ENCODE measurements at regions not wholly inside any gene's neighbourhood (a gene's known extent, or its start where the extent isn't known, plus 50 kb on each side); places are given as distances from the start of the nearest gene placed in this dataset.

DNA sequence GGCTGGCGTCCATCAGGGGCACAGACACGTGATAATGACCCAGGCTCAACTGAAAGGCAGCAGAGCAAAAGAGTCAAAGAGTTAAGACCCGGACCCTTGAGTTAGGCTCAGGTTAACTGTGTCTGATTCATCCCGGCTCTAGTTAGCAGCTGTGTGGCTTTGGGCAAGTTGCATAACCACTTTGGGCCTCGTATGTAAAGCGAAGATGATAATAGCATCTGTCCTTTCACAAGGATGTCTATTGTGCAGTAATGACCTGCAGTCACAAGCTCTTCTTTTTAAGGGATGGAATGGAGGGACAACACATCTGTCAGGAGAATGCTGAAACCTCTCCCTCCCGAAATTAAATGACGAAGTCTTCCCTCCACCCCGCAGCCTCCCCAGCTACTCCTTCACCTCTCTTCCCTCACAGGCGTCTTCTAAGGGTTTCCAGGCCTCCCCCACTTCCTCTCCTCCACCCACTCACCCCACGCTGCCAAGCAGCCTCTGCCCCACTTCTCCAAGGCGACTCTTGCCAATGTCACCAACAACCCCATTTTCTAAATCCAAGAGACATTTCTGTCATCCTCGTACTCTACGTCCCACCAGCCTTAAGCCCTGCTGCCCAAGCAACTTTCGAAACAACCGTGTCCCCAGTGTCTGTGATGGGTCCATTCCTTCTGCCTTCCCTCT, 135.1 kb upstream of the ID2 start:
- TF ChIP-seq POLR2AphosphoS5 (IDR thresholded peaks at IDR 0.05; ENCODE audit: low read depth, low read length) (no peak), TAF1 (IDR thresholded peaks at IDR 0.05; ENCODE audit: borderline replicate concordance, insufficient read depth, low read length) (no peak)

DNA sequence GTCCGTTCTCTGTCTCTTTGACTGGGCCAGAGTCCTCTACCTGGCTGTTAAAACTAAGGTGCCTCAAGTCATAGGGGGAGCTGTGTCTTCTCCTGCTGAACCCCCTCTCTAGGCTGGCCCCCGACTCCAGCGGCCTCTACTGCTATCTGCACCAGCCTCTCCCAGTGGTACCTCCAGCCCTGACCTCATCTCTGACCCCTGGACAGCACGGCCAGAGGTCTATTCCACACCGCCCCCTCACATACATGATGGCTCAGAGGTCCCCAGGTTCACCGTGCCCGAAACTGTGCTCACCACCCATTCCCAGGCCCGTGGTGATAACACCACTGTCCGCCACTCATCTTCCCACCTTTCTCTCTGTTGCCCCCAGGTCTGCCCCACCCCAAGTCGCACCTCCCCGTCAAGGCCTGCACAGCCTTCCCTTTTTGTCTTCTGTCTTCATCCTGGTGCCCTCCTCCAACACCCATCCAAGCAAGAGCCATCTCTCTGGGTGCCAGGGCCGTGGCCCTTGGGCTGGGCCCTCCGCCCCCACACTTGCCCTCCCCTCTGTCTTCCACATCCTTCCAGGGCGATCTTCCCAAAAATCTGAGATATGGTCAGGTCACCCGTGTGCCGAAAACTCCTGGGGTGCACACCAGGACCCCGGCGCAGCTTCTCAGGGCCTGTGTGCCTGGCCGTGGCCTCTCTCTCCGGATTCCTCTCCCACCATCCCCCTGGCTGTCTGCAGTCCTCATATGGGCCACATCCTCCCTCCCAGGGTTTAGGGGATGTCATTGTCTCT, 134.4 kb upstream of the ID2 start:
- TF ChIP-seq POLR2AphosphoS5 (IDR thresholded peaks at IDR 0.05; ENCODE audit: low read depth, low read length) (no peak), FOXP2 (optimal IDR thresholded peaks at IDR 0.05; ENCODE audit: borderline replicate concordance, extremely low read depth, extremely low read length, insufficient read depth) (no peak), TAF1 (IDR thresholded peaks at IDR 0.05; ENCODE audit: borderline replicate concordance, insufficient read depth, low read length) (no peak), SIN3A (IDR thresholded peaks at IDR 0.05; ENCODE audit: borderline replicate concordance, insufficient read depth, low read length) (no peak)
- TF ChIP-seq, protein P1, sequence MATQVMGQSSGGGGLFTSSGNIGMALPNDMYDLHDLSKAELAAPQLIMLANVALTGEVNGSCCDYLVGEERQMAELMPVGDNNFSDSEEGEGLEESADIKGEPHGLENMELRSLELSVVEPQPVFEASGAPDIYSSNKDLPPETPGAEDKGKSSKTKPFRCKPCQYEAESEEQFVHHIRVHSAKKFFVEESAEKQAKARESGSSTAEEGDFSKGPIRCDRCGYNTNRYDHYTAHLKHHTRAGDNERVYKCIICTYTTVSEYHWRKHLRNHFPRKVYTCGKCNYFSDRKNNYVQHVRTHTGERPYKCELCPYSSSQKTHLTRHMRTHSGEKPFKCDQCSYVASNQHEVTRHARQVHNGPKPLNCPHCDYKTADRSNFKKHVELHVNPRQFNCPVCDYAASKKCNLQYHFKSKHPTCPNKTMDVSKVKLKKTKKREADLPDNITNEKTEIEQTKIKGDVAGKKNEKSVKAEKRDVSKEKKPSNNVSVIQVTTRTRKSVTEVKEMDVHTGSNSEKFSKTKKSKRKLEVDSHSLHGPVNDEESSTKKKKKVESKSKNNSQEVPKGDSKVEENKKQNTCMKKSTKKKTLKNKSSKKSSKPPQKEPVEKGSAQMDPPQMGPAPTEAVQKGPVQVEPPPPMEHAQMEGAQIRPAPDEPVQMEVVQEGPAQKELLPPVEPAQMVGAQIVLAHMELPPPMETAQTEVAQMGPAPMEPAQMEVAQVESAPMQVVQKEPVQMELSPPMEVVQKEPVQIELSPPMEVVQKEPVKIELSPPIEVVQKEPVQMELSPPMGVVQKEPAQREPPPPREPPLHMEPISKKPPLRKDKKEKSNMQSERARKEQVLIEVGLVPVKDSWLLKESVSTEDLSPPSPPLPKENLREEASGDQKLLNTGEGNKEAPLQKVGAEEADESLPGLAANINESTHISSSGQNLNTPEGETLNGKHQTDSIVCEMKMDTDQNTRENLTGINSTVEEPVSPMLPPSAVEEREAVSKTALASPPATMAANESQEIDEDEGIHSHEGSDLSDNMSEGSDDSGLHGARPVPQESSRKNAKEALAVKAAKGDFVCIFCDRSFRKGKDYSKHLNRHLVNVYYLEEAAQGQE (IDR thresholded peaks at IDR 0.05; ENCODE audit: insufficient read depth in 1 of 2, low read depth in 2 of 2, low read length in 2 of 2) = no peak

GRCh38 chr2:8548065-8548618, 133.7 kb upstream of the ID2 start:
- no peak for TF ChIP-seq POLR2AphosphoS5 (IDR thresholded peaks at IDR 0.05; ENCODE audit: low read depth, low read length)
- TF ChIP-seq TAF1 (IDR thresholded peaks at IDR 0.05; ENCODE audit: borderline replicate concordance, insufficient read depth, low read length) = no peak
- no peak for TF ChIP-seq FOXP2 (optimal IDR thresholded peaks at IDR 0.05; ENCODE audit: borderline replicate concordance, extremely low read depth, extremely low read length, insufficient read depth)
- TF ChIP-seq SIN3A (IDR thresholded peaks at IDR 0.05; ENCODE audit: borderline replicate concordance, insufficient read depth, low read length) = no peak
- TF ChIP-seq, protein P1 (IDR thresholded peaks at IDR 0.05; ENCODE audit: insufficient read depth in 1 of 2, low read depth in 2 of 2, low read length in 2 of 2) = no peak

DNA sequence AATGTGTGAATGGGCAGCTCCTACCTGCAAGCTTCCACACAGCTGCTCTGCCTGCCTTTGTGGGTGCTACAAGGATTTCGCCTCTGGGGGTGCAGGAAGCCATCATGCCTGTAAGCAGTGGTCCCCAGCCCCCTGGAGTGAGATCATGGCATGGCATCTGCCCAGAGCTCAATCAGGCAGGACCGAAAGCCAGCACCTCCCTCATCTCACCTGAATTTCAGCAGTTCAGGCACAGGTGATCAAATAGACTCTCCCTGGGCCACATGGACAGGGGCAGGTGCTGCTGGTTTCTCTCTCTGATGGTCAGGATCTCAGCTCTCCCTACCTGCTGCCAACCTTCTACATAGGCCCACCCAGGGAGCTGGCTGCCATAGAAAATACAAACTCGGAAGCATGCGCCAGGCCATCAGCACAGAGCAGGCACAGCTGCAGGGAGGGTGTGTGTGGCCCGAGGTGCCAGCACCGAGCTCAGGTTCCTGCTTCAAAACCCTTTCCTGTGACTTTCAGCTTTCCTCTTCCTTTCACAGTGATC, 133.2 kb upstream of the ID2 start:
- TF ChIP-seq POLR2AphosphoS5 (IDR thresholded peaks at IDR 0.05; ENCODE audit: low read depth, low read length) = no peak
- no peak for TF ChIP-seq FOXP2 (optimal IDR thresholded peaks at IDR 0.05; ENCODE audit: borderline replicate concordance, extremely low read depth, extremely low read length, insufficient read depth)
- TF ChIP-seq, protein P1 (IDR thresholded peaks at IDR 0.05; ENCODE audit: insufficient read depth in 1 of 2, low read depth in 2 of 2, low read length in 2 of 2) = no peak
- no peak for TF ChIP-seq SIN3A (IDR thresholded peaks at IDR 0.05; ENCODE audit: borderline replicate concordance, insufficient read depth, low read length)
- no peak for TF ChIP-seq TAF1 (IDR thresholded peaks at IDR 0.05; ENCODE audit: borderline replicate concordance, insufficient read depth, low read length)

DNA sequence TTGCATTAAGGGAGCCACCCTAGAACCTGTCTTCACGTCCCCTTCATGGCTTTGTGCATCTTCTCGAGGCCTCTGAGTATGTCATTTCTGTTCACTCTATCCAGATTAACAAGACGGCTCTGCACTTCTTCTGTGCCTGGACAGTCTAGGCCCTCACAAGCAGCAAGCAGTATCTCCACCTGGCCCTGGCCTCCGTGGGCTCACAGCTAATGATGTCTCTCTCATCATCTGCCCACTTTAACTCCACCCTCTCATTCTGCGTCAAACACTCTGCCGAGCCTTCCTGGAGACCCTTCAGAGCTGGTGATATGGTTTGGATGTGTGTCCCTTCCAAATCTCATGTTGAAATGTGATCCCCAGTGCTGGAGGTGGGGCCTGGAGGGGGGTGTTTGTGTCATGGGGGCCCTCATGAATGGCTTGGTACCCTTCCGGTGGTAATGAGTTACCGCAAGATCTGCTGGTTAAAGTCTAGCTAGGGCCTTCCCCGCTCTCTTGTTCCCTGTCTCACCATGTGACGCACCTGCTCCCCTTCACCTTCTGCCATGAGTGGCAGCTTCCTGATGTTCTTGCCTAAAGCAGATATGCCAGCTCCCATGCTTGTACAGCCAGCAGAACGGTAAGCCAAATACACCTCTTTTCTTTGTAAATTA, 132.5 kb upstream of the ID2 start:
- TF ChIP-seq FOXP2 (optimal IDR thresholded peaks at IDR 0.05; ENCODE audit: borderline replicate concordance, extremely low read depth, extremely low read length, insufficient read depth) (no peak), POLR2AphosphoS5 (IDR thresholded peaks at IDR 0.05; ENCODE audit: low read depth, low read length) (no peak)
- TF ChIP-seq, protein P1 (IDR thresholded peaks at IDR 0.05; ENCODE audit: insufficient read depth in 1 of 2, low read depth in 2 of 2, low read length in 2 of 2) = no peak
